ENCODE measurements at regions not wholly inside any gene's neighbourhood (a gene's known extent, or its start where the extent isn't known, plus 50 kb on each side); places are given as distances from the start of the nearest gene placed in this dataset.

DNA sequence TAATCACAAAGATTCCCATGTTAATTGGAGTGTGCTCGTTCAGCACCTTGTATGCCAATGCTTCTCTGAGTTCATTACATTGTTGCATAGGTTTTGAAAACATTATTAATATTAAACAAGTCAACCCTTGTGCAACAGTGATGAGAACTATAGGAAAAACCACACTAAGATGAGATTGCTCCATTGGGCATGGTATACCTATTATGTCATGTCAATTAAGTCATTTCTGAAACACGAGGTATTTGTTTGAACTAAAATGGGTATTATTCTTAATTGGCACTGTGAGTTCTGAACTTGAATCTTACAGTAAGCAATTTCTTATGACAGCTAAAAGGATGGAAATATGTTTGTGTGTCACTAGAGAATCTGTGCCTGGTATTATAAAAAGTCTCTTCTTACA lies 447.7 kb downstream of the EFNA5 start:
- Mint-ChIP-seq H3K36me3 (ENCODE audit: low read depth) (no peaks in the 10 kb centered on the region), H3K4me1 (peaks cover 12% of the 10 kb centered on the region), H3K4me3 (no peak overlapping the region), H3K27ac (no peak overlapping the region), H3K27me3 (ENCODE audit: low read depth, poor library complexity) (no peaks in the 10 kb centered on the region), H3K9me3 (peaks cover 6% of the 10 kb centered on the region)
- no peak for TF ChIP-seq CTCF (IDR thresholded peaks at IDR 0.05)
- no peak for DNase-seq

DNA sequence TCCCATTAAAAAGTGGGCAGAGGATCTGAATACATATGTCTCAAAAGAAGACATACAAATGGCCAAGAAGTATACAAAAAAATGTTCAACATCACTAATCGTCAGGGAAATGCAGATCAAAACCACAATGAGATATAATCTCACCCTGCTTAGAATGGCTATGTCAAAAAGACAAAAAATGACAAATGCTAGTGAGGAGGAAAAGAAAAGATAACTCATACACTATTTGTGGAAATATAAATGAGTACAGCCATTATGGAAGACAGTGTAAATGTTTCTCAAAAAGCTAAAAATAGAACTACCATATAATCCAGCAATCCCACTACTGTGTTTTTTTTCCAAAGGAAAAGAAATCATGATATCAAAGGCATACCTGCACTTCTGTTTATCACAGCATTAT lies 450.7 kb downstream of the EFNA5 start:
- no peak for DNase-seq
- no peak for TF ChIP-seq CTCF (IDR thresholded peaks at IDR 0.05)
- H3K4me3 Mint-ChIP-seq = no peak overlapping the region
- no peak overlapping the region for H3K27ac Mint-ChIP-seq
- no peaks in the 10 kb centered on the region for H3K27me3 Mint-ChIP-seq (ENCODE audit: low read depth, poor library complexity)
- no peaks in the 10 kb centered on the region for H3K36me3 Mint-ChIP-seq (ENCODE audit: low read depth)
- no peaks in the 10 kb centered on the region for H3K9me3 Mint-ChIP-seq
- H3K4me1 Mint-ChIP-seq = peaks cover 12% of the 10 kb centered on the region

DNA sequence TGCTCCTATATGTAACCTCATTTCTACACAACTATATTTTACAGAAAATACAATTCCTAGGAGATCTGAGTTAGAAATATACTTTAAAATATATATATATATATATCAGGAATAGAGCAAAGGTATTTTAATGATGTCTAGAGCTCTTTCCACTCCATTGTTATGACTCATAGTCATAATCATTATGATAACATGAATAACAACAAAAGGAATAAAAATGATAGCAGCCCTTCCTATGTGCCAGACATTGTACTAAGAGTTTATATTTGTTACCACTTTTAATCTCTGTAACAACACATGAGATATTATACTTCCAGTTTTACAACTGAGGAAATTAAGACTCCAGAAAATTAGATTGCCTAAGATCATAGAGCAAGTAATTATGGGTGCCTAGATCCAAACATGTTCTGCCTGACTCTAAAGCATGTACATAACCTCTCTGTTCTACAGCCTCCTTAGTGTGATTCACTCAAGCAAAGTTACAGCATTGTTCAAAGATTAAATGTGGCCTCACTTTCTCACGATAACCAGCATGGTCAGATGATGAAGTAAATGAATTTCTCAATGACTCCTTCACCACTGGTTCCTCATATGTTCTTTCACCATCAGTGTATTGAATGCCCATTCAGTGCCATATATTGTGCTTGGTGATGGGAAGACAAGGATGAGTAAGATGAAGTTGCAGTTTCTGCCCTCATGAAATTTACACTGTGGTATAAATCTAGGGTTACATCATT lies 452.1 kb downstream of the EFNA5 start:
- no peaks in the 10 kb centered on the region for H3K36me3 Mint-ChIP-seq (ENCODE audit: low read depth)
- peaks cover 12% of the 10 kb centered on the region for H3K4me1 Mint-ChIP-seq
- no peaks in the 10 kb centered on the region for H3K9me3 Mint-ChIP-seq
- H3K4me3 Mint-ChIP-seq = no peak overlapping the region
- no peak for DNase-seq
- H3K27me3 Mint-ChIP-seq (ENCODE audit: low read depth, poor library complexity) = no peaks in the 10 kb centered on the region
- no peak for TF ChIP-seq CTCF (IDR thresholded peaks at IDR 0.05)
- H3K27ac Mint-ChIP-seq = no peak overlapping the region

DNA sequence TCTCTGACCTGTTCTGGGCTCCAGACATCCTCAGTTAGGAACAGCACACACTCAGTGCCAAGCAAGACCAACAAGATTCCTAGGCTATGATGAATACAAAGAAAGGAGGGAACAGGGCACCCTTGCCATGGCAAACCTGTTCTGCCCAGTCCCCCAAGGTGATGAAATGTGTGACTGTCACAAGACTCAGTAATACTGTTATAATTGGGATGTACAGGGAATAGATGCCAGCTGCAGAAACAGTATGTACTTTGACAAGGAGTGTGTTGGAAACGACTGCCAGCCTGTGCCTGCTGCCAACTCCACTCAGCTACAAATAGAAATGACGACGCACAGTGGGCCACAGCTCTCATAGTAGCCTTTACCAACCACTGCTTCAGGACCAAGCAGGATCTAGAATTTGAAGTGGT lies 453.0 kb downstream of the EFNA5 start:
- no peak overlapping the region for H3K4me3 Mint-ChIP-seq
- no peak for TF ChIP-seq CTCF (IDR thresholded peaks at IDR 0.05)
- H3K27ac Mint-ChIP-seq = no peak overlapping the region
- no peak for DNase-seq
- H3K9me3 Mint-ChIP-seq = no peaks in the 10 kb centered on the region
- H3K4me1 Mint-ChIP-seq = peaks cover 12% of the 10 kb centered on the region
- H3K27me3 Mint-ChIP-seq (ENCODE audit: low read depth, poor library complexity) = no peaks in the 10 kb centered on the region
- H3K36me3 Mint-ChIP-seq (ENCODE audit: low read depth) = no peaks in the 10 kb centered on the region

- Mint-ChIP-seq H3K4me1 (peaks cover 8% of the 10 kb centered on the region), H3K36me3 (ENCODE audit: low read depth) (no peaks in the 10 kb centered on the region), H3K27me3 (ENCODE audit: low read depth, poor library complexity) (no peaks in the 10 kb centered on the region), H3K27ac (no peak overlapping the region), H3K4me3 (no peak overlapping the region), H3K9me3 (no peaks in the 10 kb centered on the region)
- no peak for DNase-seq
- no peak for TF ChIP-seq CTCF (IDR thresholded peaks at IDR 0.05)
These were observed 454.1 kb downstream of the EFNA5 start for GRCh38 chr5:107216587-107216986.

GRCh38 chr5:107215611-107216010 lies 455.1 kb downstream of the EFNA5 start:
- no peak for DNase-seq
- no peak overlapping the region for H3K4me3 Mint-ChIP-seq
- no peak overlapping the region for H3K27ac Mint-ChIP-seq
- H3K27me3 Mint-ChIP-seq (ENCODE audit: low read depth, poor library complexity) = no peaks in the 10 kb centered on the region
- no peaks in the 10 kb centered on the region for H3K36me3 Mint-ChIP-seq (ENCODE audit: low read depth)
- no peaks in the 10 kb centered on the region for H3K9me3 Mint-ChIP-seq
- no peak for TF ChIP-seq CTCF (IDR thresholded peaks at IDR 0.05)
- H3K4me1 Mint-ChIP-seq = no peaks in the 10 kb centered on the region

All from nephron progenitor cell (in vitro differentiated cells).